NCI-H1417 treated with DMSO at 0.1 percent for 48 hours (cell line): ENCODE measurements at regions not wholly inside any gene's neighbourhood (a gene's known extent, or its start where the extent isn't known, plus 50 kb on each side); places are given as distances from the start of the nearest gene placed in this dataset.

ENCODE experiments used
- DNase-seq: peaks from one replicate; lab custom pipeline; 2025; lab: John Stamatoyannopoulos, UW

- no peak for DNase-seq
Measured at GRCh38 chr10:88110822-88111221, 247.4 kb downstream of the PTEN start.

GRCh38 chr10:88111294-88111693 lies 247.9 kb downstream of the PTEN start:
- DNase-seq = no peak

- DNase-seq = no peak
Measured at GRCh38 chr10:88113232-88113631, 249.8 kb downstream of the PTEN start.

GRCh38 chr10:88113657-88114272 lies 250.3 kb downstream of the PTEN start:
- no peak for DNase-seq

- DNase-seq = no peak
Measured at GRCh38 chr10:88114368-88114767, 250.9 kb downstream of the PTEN start.

GRCh38 chr10:88115407-88115806 lies 252.0 kb downstream of the PTEN start:
- no peak for DNase-seq

- DNase-seq = no peak
Measured at GRCh38 chr10:88115968-88116367, 252.5 kb downstream of the PTEN start.

- DNase-seq = no peak
Measured at GRCh38 chr10:88116481-88116880, 253.1 kb downstream of the PTEN start.

GRCh38 chr10:88116971-88117626 lies 253.7 kb downstream of the PTEN start:
- no peak for DNase-seq

- no peak for DNase-seq
Measured at GRCh38 chr10:88117869-88118632, 254.6 kb downstream of the PTEN start.

GRCh38 chr10:88118729-88119128 lies 255.3 kb downstream of the PTEN start:
- DNase-seq = no peak

GRCh38 chr10:88119160-88119559 lies 255.7 kb downstream of the PTEN start:
- DNase-seq = no peak

GRCh38 chr10:88120075-88120474 lies 256.6 kb downstream of the PTEN start:
- no peak for DNase-seq

GRCh38 chr10:88120599-88121333 lies 257.3 kb downstream of the PTEN start:
- no peak for DNase-seq

GRCh38 chr10:88121361-88121760 lies 257.9 kb downstream of the PTEN start:
- no peak for DNase-seq

GRCh38 chr10:88122145-88122544 lies 258.7 kb downstream of the PTEN start:
- no peak for DNase-seq

GRCh38 chr10:88122576-88122975 lies 259.2 kb downstream of the PTEN start:
- no peak for DNase-seq

- DNase-seq = no peak
Measured at GRCh38 chr10:88125766-88126165, 262.3 kb downstream of the PTEN start.

GRCh38 chr10:88126699-88127098 lies 263.3 kb downstream of the PTEN start:
- no peak for DNase-seq

GRCh38 chr10:88127269-88127668 lies 263.8 kb downstream of the PTEN start:
- DNase-seq = no peak

- DNase-seq = no peak
Measured at GRCh38 chr10:88127766-88128165, 264.3 kb downstream of the PTEN start.

- DNase-seq = no peak
Measured at GRCh38 chr10:88129013-88129412, 265.6 kb downstream of the PTEN start.

- no peak for DNase-seq
Measured at GRCh38 chr10:88130912-88131311, 267.5 kb downstream of the PTEN start.
